HL-60 (cell line): ENCODE measurements at regions not wholly inside any gene's neighbourhood (a gene's known extent, or its start where the extent isn't known, plus 50 kb on each side); places are given as distances from the start of the nearest gene placed in this dataset.

Experiments used
- GABPA ChIP-seq: IDR thresholded peaks from 2 replicates; pipeline ENCODE4 v1.6.1; 2012; ENCODE audit warnings: low read depth
- POLR2AphosphoS5 ChIP-seq: IDR thresholded peaks from 2 replicates; pipeline ENCODE4 v1.6.1; 2012; ENCODE audit warnings: low read depth
- TF ChIP-seq, protein P1 (sequence below): IDR thresholded peaks from one replicate; pipeline ENCODE4 v1.5.1; 2011; ENCODE audit warnings: low read length, control low read depth, inconsistent platforms; ENCODE audit not compliant: insufficient read depth

DNA sequence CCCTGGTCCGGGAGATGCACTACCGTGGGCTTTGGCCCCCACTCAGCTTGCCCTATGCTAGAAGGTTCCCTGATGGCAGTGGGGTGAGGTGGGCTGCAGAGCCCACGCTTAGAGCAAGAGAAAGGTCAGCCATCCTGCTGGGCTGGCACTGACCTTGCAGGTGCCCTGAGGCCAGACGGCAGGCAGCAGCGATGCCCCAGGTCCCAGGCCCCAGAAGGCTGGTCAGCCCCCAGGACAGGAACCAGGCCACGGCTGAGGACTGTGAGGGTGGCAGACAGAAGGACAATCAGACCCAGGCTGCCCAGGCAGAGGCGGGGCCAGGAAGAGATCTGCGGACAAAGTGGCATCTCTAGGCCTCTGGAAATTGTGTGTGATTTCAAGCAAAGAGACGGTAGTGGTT is 231.7 kb downstream of the CTTN start:
- TF ChIP-seq, protein P1, sequence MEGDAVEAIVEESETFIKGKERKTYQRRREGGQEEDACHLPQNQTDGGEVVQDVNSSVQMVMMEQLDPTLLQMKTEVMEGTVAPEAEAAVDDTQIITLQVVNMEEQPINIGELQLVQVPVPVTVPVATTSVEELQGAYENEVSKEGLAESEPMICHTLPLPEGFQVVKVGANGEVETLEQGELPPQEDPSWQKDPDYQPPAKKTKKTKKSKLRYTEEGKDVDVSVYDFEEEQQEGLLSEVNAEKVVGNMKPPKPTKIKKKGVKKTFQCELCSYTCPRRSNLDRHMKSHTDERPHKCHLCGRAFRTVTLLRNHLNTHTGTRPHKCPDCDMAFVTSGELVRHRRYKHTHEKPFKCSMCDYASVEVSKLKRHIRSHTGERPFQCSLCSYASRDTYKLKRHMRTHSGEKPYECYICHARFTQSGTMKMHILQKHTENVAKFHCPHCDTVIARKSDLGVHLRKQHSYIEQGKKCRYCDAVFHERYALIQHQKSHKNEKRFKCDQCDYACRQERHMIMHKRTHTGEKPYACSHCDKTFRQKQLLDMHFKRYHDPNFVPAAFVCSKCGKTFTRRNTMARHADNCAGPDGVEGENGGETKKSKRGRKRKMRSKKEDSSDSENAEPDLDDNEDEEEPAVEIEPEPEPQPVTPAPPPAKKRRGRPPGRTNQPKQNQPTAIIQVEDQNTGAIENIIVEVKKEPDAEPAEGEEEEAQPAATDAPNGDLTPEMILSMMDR: no peak
- TF ChIP-seq POLR2AphosphoS5 (no peak), GABPA (no peak)
